NCI-H82 treated with DMSO at 0.1 percent for 48 hours (cell line): ENCODE measurements at regions not wholly inside any gene's neighbourhood (a gene's known extent, or its start where the extent isn't known, plus 50 kb on each side); places are given as distances from the start of the nearest gene placed in this dataset.
A peak's percentile ranks its signal among the peaks of the same experiment; 100 is the strongest.

Experiments
- DNase-seq: peaks from one replicate; lab custom pipeline; 2025; ENCODE audit not compliant: unreplicated experiment; lab: John Stamatoyannopoulos, UW

DNA sequence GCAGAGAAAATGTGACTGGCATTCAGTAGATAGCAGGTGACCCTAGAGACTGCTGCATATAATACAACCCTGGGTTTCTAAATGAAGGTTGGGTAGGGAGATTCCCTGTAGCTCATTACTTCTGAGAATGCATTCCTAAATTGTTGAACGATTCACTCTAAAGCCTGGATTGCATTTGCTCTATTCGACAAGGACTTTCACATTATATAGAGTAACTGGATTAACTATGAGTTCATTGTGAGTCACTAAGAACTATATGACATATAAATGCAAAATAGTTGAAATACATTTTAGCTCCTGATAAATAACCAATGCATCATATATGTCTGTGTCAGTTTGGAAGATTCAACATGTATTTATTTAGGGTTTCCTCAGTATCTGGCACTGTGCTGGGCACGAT, 294.7 kb upstream of the CCDC54 start:
- no peak for DNase-seq

DNA sequence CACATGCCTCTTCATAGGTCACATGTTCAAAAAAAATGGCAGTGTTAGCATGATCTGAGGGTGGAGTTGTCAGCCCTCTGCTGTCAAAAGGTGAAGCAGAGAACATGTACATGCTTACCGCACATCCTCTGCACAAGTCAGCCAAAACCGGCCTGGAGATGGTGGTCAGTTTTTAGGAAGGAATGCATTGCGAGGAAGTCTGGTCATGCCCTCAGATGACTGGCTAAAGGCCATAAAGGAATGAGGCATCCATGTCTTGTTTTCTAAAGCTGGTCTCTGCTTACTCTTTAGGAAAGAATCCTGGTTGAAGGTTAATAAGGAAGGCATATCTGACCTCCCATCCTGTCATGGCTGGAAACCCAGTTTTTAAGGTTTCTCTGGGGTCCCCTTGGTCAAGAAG, 292.0 kb upstream of the CCDC54 start:
- DNase-seq = no peak

DNA sequence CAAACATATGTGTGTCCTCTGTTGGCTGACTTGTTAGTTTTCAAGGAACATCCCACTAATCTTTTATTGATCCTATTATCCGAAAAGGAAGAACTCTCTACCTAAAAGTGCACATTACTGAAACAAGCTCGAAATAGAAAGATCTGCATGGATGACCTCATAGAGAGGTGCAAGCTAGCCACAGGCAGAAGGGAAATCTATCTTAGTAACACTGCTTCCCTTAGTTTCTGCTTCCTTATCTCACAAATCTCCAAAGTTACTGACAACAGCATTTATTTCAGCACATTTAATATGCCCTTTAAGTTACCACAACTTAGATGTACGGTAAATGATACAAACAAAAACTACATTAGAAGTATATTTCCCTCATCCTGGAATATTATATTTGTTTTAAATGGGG, 285.1 kb upstream of the CCDC54 start:
- peak; percentile 45 for DNase-seq

DNA sequence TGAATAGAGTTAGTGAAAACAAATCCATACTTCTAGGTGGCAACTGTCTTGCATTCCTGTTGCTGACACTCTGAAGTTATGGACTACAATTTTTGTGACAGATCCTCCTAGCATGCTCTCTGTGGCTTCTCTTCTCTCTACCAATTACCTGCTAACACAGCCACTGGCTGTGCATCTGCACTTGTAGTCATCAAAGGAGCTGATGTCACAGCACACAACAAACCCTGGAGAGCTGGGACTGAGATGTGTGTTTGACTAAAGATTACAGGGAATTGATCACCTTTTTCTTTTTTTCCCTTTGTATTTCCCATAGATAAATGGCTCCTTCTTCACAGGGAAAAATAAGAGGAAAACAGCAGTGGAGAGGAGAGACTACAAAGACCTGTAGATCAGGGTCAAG, 278.4 kb upstream of the CCDC54 start:
- no peak for DNase-seq

DNA sequence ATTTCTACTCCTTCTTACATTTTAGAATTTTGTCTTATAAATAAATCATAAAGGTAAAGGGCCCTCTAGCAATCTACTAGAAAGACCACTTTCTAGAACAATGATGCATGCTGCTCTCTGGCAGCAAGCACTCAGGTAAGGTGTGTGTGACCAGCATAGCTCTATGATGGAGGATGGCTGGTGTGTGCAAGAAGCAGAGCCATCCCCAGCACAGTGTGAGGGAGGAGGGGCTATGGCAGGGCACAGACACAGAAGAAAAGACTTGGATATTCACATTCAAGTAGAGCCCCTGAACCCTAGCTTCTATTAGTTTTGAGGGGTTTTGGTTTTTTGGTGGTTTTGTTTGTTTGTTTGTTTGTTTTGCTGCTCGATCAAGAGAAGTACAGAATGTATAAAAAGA, 277.1 kb upstream of the CCDC54 start:
- DNase-seq = no peak

DNA sequence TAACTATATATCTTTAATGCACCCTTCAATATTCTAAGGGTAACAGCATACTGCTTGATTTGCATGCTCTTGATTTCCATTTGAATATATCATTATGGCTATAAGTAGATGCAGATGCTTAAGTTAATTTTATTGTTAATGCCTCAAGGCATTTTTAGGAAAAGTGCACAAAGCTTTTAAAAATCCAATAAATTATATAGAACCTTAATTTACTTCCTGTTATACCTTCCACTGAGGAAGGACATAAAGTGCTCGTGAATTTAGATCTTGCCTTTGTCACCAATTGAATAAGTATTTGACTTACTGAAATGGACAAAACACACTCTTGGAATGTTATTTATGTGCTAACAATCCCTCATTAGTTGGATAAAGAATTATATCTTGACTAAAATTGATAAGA, 276.7 kb upstream of the CCDC54 start:
- DNase-seq = no peak

DNA sequence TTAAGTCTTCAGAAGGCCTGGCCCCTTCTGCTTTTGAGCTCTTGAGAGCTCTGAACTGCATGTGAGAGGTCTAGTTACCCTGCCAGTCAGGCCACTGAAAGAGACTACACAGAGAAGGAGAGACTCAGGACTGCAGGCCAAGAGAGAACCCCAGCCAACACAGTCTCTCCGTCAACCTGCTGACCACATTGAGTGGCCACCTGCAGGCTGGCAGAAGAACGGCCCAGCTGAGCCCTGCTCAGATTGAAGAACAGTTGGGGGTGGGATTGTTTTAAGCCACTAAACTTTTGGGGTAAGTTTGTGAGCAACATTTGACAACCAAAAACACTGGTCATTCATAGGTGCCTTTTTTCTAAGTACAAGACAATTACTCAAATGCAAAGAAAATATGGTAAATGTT, 273.5 kb upstream of the CCDC54 start:
- DNase-seq = no peak

DNA sequence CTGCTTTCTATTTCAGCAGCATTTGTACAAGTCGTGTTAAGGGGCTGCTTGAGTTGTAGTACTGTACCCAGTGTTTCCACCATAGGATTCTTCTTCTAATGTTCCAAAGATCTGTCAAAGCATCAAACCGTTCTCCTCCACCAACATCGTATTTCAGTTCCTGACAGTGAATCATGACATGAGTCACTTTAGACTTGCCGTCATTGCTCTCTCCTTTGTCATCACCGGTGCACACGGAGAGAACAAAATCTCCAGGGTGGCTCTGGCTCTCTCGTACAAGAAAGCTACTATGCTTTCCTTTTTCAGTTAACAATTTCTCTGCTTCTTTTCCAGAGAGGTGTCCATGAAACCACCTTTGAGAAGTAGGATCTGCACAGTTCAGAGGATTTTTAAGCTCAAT, 270.9 kb upstream of the CCDC54 start:
- DNase-seq = no peak

DNA sequence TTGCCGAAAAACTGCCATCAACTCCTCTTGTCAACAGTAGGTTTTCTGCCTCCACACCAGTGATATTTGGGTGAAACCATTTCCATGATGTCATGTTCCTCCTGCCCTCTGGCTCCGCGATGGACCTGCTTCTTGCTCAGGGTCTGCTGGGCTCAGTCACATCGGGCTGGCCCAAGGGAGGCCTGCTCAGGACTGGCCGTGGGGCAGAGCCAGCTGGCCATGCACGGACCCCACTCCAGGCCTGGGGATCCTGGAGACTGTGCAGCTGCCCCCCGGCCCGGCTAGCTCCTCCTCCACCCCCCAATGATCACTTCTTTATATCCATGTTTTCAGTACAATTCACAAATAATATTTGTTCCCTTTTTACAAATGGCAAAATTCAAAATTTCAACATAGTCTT, 270.3 kb upstream of the CCDC54 start:
- DNase-seq = no peak

DNA sequence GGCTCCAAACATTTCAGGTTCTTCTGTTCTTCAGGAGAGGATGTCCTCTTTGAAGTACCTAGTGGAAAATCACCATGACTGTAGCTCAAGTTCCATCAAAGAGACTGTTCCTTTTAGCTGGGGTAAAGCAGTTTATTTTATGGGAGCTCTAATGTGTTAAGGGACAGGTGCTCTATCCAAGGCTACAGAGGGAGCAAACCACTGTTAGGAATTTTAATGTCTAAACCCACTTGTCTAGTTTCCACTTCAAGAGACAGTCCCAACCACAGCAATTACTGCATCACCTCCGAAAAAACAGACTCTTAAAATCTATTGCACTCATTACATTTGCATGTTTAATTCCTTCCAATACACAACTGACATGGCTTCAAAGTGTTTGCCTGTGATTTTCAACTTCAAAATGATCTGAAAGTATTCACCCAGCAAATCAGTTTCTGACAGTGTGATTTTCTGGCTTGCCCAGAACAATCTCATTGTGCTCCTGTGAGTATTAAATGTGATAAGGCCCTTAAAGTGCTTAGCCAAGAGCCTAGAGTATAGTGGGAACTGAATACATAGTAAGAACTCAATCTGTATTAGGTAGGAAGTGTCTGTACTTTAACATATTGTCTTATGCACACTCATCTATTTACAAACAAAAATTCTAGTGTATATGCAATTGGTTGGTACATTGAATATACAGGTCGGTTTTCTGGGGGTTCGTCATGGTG, 266.5 kb upstream of the CCDC54 start:
- peak; percentile 39 for DNase-seq

DNA sequence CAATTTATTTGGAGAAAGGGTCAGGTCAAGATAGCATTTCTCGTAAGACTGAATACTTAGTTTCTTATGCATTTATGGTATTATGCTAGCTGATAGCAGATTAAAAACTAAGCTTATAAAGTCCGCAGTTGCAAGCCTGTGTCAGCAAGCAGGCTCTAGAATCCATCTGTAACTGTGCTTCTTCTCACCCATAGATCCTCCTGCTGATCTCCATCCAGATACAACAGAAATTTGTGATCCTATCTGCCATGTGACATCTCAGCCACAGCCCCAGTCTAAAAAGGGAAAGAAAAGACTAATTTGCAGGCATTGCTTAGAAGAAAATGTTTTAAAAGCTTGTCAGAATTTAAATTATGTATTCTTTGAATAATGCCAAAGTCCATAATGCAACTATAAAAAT, 265.4 kb upstream of the CCDC54 start:
- DNase-seq = peak; percentile 56

DNA sequence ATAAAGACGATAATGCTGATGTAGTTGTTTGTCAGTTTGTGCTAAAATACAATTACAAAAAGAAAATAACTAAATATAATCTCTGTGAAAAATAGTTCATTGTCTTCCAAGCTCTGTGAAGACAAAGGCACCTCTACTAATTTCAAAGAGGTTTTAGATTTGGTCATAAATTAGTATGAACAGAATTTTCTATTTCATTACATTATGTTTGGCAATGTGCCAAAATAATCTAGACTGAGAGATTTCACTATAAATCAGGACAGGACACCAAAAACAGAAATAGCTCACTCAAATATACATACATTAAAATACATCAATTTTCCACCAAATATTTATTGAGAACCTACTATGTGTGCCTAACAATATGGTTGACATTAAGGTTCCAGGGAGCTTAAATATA, 264.9 kb upstream of the CCDC54 start:
- DNase-seq = no peak

DNA sequence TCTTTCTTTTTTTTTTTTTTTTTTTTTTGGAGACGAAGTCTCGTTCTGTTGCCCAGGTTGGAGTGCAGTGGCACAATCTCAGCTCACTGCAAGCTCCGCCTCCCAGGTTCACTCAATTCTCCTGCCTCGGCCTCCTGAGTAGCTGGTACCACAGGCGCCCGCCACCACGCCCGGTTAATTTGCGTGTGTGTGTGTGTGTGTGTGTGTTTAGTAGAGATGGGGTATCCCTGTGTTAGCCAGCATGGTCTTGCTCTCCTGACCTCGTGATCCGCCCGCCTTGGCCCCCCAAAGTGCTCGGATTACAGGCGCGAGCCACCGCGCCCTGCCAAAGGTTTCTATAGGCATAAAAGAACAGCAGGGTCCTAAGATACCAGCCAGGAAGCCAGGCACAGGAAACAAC, 261.0 kb upstream of the CCDC54 start:
- DNase-seq = no peak

DNA sequence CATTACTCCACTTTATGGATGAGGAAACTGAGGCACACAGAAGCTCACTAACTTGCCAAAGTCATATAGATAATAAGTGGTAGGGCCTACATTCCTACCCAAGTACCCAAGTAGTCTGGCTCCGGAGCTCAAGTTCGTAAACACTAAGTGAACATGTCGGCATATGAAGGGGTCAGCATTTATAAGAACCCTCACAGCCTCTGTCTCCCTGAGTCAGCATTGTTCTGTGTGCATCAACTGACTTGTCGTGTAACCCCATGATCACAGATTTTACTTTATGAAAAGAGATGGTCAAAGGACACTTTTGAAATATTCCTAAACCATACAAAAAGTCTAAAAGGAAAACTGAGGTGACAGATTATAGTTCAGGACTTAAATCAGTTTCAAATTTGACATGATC, 260.1 kb upstream of the CCDC54 start:
- no peak for DNase-seq

DNA sequence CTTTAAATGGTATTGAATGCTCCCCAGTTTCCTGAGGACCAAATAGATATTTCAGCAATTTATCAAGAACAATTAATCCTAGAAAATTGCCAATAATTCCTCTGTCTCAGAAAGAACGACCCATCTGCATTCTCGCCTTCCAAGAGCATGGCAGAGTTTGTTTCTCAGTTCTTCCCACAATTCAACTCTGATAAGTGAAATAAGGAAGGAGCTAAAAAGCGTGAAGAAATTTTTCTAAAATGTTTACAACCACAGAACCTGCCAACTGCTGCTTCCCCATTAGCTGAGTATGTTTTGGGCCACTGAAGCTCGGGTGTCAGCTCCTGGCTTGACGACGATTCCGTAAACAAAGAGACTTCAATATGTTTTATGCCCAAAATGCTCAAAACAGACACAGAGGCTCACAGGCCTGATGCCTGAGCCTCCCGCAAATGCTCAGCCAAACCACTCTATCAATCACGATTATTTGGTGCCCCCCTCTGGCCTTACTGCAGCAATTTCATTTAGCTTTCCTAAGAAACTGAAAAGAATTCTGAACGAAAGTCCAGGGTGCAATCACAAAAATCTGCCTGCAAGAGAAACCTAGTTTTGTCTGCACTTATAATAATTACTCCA, 259.2 kb upstream of the CCDC54 start:
- peak; percentile 68 for DNase-seq

DNA sequence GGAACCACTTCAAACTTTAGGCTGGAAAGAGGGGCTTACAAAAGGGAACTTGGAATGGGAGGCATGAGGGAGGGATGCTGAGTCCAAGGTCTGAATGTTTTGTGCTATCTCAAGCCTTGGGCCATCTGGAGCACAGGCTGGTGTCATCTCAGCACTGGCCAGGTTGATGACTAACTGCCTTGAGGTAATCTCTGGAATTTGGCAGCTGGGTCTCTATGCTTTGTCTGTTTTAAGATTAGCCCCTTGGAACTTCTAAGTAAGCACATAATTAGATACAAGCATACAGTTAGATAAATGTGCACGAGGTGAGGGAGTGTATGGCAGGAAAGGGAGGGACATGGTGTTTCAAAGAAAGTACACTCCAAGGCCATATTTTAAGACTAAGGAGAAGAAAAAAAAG, 252.4 kb upstream of the CCDC54 start:
- DNase-seq = peak; percentile 97

DNA sequence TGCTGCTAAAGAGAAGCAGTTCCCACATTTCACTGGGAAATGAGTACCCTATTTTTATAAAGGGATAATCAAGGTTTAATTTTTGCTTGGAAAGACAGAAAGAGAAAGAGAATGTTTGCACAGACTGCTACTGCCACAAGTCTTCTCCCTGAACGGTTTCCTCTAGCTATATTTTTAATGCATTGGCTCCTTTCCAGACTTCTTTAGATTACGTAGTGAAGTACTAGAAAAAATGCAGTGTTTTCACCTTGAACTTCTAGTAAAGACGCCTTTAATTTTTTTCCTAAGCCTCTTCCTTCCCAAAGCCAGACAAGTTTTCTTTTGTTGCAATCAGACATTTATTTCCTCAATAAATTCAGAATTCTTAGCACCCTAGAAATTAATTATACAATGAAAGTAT, 248.3 kb upstream of the CCDC54 start:
- no peak for DNase-seq

DNA sequence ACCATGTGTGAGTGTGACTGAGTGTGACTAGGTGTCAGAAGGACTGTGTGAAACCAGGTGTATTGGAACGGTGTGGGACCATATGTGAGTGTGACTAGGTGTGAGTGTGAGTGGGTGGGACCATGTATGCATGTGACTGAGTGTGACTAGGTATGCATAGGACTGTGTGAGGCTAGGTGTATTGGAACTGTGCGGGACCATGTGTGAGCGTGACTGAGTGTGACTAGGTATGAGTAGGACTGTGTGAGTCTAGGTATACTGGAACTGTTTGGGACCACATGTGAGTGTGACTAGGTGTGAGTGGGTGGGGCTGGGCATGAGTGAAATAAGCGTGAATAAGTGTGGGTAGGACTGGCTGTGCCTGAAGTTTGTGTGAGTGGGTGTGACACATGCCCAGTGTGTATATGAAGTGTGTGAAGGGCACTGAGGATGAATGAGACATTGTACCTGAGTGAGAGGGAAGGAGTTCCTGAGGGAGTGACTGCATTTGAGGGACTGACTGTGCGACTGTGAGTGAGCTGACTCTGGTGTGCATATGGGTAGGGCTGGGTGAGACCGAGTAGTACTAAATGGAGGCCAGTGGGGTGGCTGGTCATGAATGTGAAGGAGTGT, 247.0 kb upstream of the CCDC54 start:
- DNase-seq = no peak

DNA sequence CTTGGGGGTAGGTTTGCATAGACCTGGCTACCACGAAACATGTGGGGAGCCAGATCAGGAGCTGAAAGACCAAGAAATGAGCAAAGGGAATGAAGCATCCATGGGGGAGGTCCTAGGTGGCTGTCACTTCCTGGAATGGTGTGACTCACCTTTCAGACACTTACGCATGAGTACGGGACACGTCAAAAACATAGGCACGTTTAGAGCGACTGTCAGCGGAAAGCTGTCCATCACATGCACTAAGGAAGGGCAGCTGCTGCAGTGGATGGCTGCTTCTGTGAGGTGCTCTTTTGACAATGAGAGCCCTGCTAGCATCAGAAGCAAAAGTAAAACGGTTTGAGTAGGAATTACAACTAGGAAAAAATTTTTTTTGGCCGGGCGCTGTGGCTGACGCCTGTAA, 244.6 kb upstream of the CCDC54 start:
- DNase-seq = no peak

DNA sequence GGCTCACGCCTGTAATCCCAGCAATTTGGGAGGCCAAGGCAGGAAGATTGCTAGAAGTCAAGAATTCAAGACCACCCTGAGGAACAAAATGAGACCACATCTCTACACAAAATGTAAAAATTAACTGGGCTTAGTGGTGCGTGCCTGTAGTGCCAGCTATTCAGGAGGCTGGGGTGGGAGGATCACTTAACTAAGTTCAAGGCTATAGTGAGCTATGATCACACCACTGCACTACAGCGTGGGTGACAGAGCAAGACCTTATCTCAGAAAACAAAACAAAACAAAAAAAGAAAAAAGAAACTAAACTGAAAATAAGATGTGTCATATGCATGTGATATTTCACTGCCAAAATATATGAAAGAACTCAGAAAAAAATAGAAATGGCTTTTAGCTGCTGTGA, 243.3 kb upstream of the CCDC54 start:
- DNase-seq = no peak

DNA sequence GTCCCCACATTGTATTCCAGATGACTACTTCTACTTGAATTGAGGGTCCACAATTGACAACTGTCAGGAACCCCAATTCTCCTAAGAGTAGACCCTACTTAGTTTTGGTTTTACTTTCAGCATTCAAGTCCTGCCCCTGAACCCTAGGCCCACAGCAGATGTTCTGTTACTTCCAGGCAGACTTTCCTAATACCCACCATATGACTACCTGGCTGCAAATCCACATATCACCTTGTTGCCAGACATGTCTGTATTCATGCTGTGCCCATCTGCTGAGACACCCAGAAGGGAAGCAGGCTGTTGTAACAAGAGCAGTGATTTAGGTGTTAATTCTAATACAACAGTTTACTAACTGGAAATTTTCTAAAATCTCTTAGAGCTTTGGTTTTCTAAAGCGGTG, 235.1 kb upstream of the CCDC54 start:
- no peak for DNase-seq

DNA sequence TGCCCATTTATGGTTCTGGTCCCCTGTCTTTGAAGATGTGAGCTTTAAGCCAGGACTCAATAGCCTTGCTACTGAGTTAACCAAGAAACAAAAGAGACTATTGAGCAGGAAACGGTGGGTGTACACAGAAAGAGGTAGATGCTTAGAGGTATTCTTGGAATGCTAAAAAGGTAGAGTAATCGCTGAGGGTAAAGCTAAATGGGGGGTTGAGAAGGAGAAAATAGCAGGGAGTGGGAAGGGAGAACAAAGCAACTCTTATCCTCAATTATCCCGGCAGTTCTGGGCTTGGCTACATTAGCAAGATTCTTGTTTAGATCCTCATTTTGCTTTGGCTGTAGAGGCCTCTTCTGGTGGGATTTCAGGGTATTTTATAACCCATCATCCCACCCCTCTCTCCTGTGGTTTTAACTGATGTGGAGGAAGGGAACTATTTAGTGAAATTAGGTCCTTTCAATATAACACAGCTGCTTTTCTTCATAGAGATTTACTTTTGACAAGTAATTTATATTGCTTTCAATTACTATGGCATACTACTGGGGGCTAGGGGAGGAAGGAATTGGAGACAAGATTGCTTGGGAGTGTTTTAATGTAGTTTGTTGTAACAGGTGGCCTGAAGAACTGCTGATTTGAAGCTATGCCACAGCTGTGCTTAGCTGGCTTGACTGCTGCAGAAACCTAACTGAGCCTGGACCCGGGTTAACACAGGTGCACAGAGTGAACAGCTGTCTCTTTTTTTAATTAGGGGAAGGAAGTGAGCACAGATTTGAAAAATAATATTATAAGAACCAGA, 234.3 kb upstream of the CCDC54 start:
- no peak for DNase-seq
